HG03103 (cell line): ENCODE measurements at regions not wholly inside any gene's neighbourhood (a gene's known extent, or its start where the extent isn't known, plus 50 kb on each side); places are given as distances from the start of the nearest gene placed in this dataset.
A peak's percentile ranks its signal among the peaks of the same experiment; 100 is the strongest.

Source experiments
- ATAC-seq: cut with Tn5 transposase; IDR thresholded peaks from one replicate; pipeline ENCODE4 v1.9.1; 2021; ENCODE audit warnings: low read depth; ENCODE audit not compliant: unreplicated experiment

- ATAC-seq: no peak
These were observed 255.0 kb upstream of the ZFHX3 start for GRCh38 chr16:73302942-73303341.

- no peak for ATAC-seq
These were observed 254.1 kb upstream of the ZFHX3 start for GRCh38 chr16:73301984-73302383.

GRCh38 chr16:73299346-73299745 lies 251.4 kb upstream of the ZFHX3 start:
- ATAC-seq: no peak

GRCh38 chr16:73298562-73298961 lies 250.6 kb upstream of the ZFHX3 start:
- no peak for ATAC-seq

- no peak for ATAC-seq
These were observed 242.3 kb upstream of the ZFHX3 start for GRCh38 chr16:73290258-73290657.

GRCh38 chr16:73289232-73289631 lies 241.3 kb upstream of the ZFHX3 start:
- ATAC-seq: peak; percentile 78

GRCh38 chr16:73288520-73288919 lies 240.6 kb upstream of the ZFHX3 start:
- ATAC-seq: no peak

GRCh38 chr16:73287859-73288405 lies 240.0 kb upstream of the ZFHX3 start:
- ATAC-seq: no peak

- ATAC-seq: no peak
These were observed 238.7 kb upstream of the ZFHX3 start for GRCh38 chr16:73286346-73287267.

- no peak for ATAC-seq
These were observed 237.7 kb upstream of the ZFHX3 start for GRCh38 chr16:73285436-73286201.

- ATAC-seq: no peak
These were observed 232.5 kb upstream of the ZFHX3 start for GRCh38 chr16:73280388-73280787.

- no peak for ATAC-seq
These were observed 231.5 kb upstream of the ZFHX3 start for GRCh38 chr16:73279451-73279850.

- ATAC-seq: no peak
These were observed 229.1 kb upstream of the ZFHX3 start for GRCh38 chr16:73277071-73277470.

- ATAC-seq: no peak
These were observed 227.5 kb upstream of the ZFHX3 start for GRCh38 chr16:73275448-73275847.

- no peak for ATAC-seq
These were observed 227.1 kb upstream of the ZFHX3 start for GRCh38 chr16:73275024-73275423.

- no peak for ATAC-seq
These were observed 226.2 kb upstream of the ZFHX3 start for GRCh38 chr16:73274140-73274539.

- ATAC-seq: no peak
These were observed 220.6 kb upstream of the ZFHX3 start for GRCh38 chr16:73268366-73268993.

- no peak for ATAC-seq
These were observed 218.0 kb upstream of the ZFHX3 start for GRCh38 chr16:73265935-73266334.

- no peak for ATAC-seq
These were observed 217.4 kb upstream of the ZFHX3 start for GRCh38 chr16:73265124-73265837.

GRCh38 chr16:73262931-73263330 lies 215.0 kb upstream of the ZFHX3 start:
- no peak for ATAC-seq
